ENCODE measurements at regions not wholly inside any gene's neighbourhood (a gene's known extent, or its start where the extent isn't known, plus 50 kb on each side); places are given as distances from the start of the nearest gene placed in this dataset.

DNA sequence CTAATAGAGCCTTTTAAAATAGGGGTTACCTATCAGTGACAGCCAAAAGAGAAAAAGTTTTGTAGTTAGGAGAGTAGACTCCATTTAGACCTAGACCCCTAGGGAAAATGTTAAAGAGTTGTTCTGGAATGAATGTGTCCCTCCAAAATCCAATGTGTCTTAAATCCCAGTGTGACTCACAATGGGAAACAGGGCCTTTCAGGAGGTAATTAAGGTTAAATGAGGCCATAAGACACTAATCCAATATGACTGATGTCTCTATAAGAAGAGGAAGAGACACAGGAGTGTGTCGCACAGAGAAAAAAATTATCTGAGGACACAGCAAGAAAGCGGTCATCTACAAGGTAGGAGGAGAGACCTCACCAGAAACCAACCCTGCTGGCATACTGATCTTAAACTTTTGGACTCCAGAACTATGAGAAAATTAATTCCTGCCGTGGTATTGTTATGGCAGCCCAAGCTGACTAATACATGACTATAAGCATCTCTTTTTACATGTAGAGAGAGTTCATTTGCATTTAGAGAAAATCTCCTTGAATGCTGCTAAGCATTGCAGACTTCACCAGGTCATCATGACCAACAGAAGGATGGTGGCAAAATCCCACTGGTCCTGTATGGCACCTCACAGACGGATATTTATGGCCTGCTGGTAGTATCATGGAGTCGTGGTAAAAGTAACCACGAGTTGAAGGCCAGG lies 259.6 kb upstream of the TMTC1 start:
- TF ChIP-seq, protein P1, sequence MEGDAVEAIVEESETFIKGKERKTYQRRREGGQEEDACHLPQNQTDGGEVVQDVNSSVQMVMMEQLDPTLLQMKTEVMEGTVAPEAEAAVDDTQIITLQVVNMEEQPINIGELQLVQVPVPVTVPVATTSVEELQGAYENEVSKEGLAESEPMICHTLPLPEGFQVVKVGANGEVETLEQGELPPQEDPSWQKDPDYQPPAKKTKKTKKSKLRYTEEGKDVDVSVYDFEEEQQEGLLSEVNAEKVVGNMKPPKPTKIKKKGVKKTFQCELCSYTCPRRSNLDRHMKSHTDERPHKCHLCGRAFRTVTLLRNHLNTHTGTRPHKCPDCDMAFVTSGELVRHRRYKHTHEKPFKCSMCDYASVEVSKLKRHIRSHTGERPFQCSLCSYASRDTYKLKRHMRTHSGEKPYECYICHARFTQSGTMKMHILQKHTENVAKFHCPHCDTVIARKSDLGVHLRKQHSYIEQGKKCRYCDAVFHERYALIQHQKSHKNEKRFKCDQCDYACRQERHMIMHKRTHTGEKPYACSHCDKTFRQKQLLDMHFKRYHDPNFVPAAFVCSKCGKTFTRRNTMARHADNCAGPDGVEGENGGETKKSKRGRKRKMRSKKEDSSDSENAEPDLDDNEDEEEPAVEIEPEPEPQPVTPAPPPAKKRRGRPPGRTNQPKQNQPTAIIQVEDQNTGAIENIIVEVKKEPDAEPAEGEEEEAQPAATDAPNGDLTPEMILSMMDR (IDR thresholded peaks at IDR 0.05) = no peak
- Mint-ChIP-seq H3K27me3 (ENCODE audit: low read depth, poor library complexity) (peaks cover 4% of the 10 kb centered on the region), H3K27ac (no peak overlapping the region)

GRCh38 chr12:30041096-30041495 lies 257.4 kb upstream of the TMTC1 start:
- DNase-seq = no peak
- H3K4me1 Mint-ChIP-seq = no peaks in the 10 kb centered on the region
- H3K27ac Mint-ChIP-seq = no peak overlapping the region
- peaks cover 4% of the 10 kb centered on the region for H3K27me3 Mint-ChIP-seq (ENCODE audit: low read depth, poor library complexity)
- no peaks in the 10 kb centered on the region for H3K36me3 Mint-ChIP-seq (ENCODE audit: low read depth)
- H3K4me3 Mint-ChIP-seq = no peak overlapping the region
- H3K9me3 Mint-ChIP-seq = peaks cover 7% of the 10 kb centered on the region
- TF ChIP-seq, protein P1 (IDR thresholded peaks at IDR 0.05) = no peak

More for the DNA sequence above, 259.6 kb upstream of the TMTC1 start:
- DNase-seq = no peak
- Mint-ChIP-seq H3K36me3 (ENCODE audit: low read depth) (no peaks in the 10 kb centered on the region), H3K4me1 (no peaks in the 10 kb centered on the region), H3K4me3 (no peak overlapping the region), H3K9me3 (peaks cover 4% of the 10 kb centered on the region)

GRCh38 chr12:30030693-30031374 lies 247.1 kb upstream of the TMTC1 start:
- TF ChIP-seq, protein P1 (IDR thresholded peaks at IDR 0.05) = no peak
- Mint-ChIP-seq H3K27ac (no peak overlapping the region), H3K36me3 (ENCODE audit: low read depth) (no peaks in the 10 kb centered on the region), H3K27me3 (ENCODE audit: low read depth, poor library complexity) (peaks cover 4% of the 10 kb centered on the region), H3K4me3 (no peak overlapping the region), H3K4me1 (no peaks in the 10 kb centered on the region), H3K9me3 (no peaks in the 10 kb centered on the region)
- DNase-seq = no peak

DNA sequence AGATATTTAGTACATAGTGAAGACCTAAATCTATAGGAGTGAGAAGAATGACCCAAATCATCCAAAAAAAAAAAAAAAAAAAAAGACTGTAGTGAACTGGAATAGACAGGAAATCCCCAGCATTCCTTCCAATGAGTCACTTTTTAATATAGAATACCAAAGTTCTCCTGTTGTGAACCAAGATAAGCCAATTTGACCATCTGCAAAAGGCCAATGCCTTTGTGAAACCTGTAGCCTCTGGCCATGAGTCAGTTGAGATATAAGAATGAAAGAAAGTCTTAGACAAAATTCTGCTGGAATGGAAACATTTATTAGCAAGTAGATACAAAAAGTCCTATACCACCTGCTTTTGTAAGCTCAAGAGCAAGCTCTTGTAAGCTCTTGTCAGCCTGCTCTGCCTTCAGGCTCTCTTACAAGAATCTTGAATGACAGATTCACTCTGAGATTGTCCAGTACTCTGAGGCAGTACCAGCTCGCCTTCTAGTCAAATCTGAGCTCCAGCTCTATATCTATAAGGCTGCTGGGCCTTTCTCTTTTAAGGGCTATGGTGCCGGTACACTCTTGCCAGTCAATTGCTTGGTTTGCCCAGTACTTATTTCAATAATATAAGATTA lies 243.0 kb upstream of the TMTC1 start:
- DNase-seq = no peak
- Mint-ChIP-seq H3K27me3 (ENCODE audit: low read depth, poor library complexity) (peaks cover 7% of the 10 kb centered on the region), H3K4me1 (no peaks in the 10 kb centered on the region), H3K4me3 (no peak overlapping the region), H3K9me3 (peaks cover 23% of the 10 kb centered on the region), H3K27ac (no peak overlapping the region), H3K36me3 (ENCODE audit: low read depth) (peaks cover 6% of the 10 kb centered on the region)
- TF ChIP-seq, protein P1 (IDR thresholded peaks at IDR 0.05) = no peak

DNA sequence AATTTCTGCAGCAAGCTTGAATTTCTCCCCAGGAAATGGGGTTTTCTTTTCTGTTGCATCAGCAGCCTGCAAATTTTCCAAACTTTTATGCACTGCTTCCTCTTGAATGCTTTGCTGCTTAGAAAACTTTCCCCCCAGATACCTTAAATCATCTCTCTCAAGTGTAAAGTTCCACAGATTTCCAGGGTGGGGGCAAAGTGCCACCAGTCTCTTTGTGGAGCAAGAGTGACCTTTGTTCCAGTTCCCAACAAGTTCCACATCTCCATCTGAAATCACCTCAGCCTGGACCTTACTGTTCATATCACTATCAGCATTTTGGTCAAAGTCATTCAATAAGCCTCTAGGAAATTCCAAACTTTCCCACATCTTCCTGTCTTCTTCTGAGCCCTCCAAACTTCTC lies 241.6 kb upstream of the TMTC1 start:
- DNase-seq = no peak
- no peak overlapping the region for H3K4me3 Mint-ChIP-seq
- no peaks in the 10 kb centered on the region for H3K4me1 Mint-ChIP-seq
- peaks cover 7% of the 10 kb centered on the region for H3K27me3 Mint-ChIP-seq (ENCODE audit: low read depth, poor library complexity)
- H3K9me3 Mint-ChIP-seq = peaks cover 23% of the 10 kb centered on the region
- TF ChIP-seq, protein P1 (IDR thresholded peaks at IDR 0.05) = no peak
- H3K27ac Mint-ChIP-seq = no peak overlapping the region
- peaks cover 6% of the 10 kb centered on the region for H3K36me3 Mint-ChIP-seq (ENCODE audit: low read depth)

All from nephron progenitor cell (in vitro differentiated cells).